Endometrium (tissue), 2 donors: ENCODE measurements at regions not wholly inside any gene's neighbourhood (a gene's known extent, or its start where the extent isn't known, plus 50 kb on each side); places are given as distances from the start of the nearest gene placed in this dataset.

Source experiments
- FAIRE-seq: peaks from 2 replicates; lab custom pipeline; 2012; peaks lifted over from hg19 to GRCh38; lab: Jason Lieb, UNC
- donor health status: control.
- donor health status: control.

GRCh38 chr18:56221195-56222065 lies 417.0 kb downstream of the TXNL1 start:
- no peak for FAIRE-seq

GRCh38 chr18:56217406-56217805 lies 421.0 kb downstream of the TXNL1 start:
- no peak for FAIRE-seq

GRCh38 chr18:56214706-56215105 lies 423.7 kb downstream of the TXNL1 start:
- FAIRE-seq = no peak

- FAIRE-seq = no peak
Measured at GRCh38 chr18:56210520-56210919, 427.9 kb downstream of the TXNL1 start.

DNA sequence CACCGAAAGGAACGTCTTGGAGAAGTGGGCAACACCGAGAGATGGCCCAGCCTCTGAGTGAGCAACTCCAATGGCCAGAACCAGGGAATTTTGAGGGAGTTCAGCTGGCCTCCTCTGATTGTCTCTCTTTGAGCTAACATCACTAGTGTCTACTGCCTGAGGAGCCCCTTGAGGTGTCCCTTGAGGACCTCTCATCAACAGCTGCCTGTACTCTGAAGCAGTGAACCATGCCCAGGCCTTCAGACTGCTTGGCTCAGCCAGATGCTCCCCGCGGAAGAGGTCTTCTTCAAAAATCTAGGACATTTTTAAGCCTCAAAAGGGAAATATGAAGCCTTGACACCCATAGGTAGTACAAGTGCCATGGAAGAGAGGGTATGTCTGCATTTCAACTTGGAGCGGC lies 430.4 kb downstream of the TXNL1 start:
- no peak for FAIRE-seq

DNA sequence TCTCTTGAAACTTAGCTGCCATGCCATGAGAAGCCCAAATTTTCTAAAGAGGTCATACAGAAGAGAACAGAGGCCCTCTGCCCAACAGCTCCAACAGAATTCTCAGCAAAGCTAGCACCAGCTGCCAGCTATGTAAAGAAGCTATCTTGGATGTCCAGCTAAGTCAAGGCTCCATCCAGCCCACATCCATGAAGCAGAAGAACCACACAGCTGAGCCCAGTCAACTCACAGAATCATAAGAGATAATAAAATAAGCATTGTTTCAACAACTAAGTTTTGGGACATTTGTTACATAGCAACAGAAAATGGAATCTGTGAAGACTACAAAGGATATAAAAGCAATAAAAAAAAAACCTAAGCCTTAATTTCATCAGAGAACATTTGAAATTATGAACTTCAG lies 434.3 kb downstream of the TXNL1 start:
- FAIRE-seq = no peak

DNA sequence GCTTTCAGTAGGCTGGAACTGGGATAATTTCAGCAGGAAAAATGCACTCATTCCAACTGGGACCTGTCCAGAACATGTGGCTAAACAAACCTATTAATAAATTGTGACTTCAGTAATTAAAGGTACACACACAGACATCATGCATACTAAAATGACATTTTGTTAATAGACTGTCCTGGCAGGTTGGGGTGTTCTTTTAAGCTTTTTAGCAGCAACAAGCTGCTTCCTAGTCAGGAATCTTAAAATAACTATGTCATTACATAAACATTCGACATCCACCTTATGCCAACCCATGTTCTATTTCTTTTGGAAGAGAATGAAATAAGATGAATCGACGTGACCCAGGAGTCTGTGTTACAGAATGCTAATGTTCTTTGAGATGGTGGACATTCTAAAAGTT lies 435.7 kb downstream of the TXNL1 start:
- no peak for FAIRE-seq

GRCh38 chr18:56200381-56200911 lies 437.9 kb downstream of the TXNL1 start:
- no peak for FAIRE-seq

DNA sequence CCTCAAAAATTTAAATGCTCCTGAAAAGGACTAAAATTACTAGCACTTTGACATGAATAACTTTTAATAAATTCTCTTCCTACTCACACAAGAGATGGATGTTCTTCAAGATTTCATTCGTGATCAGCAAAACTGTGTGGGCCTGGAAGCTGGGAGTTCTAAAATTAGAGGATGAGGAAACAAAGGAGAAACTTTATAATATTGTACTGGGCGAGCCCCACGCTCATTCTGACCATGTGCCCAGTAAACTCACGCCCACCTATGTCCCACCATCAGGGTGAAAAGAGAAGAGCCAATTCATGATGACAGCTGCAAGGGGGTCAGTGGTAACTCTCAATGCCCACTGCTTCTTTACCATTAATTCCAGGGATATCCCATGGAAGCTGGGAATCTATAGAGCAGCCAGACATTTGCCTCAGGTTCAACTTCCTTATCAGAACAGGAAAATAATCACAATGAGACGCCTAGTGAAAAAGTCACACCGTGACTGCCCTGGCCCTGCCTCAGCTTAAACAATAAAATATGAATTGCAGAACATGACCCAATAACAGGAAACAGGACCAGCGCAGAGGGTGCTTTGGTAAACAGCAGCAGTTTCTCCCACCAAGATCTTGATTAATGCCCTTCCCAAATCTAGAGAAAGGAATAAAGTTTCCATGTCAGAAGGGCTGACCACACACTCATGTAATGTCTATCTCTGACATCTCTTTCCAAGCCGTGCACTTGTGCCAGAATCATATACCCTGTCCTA lies 438.6 kb downstream of the TXNL1 start:
- no peak for FAIRE-seq

DNA sequence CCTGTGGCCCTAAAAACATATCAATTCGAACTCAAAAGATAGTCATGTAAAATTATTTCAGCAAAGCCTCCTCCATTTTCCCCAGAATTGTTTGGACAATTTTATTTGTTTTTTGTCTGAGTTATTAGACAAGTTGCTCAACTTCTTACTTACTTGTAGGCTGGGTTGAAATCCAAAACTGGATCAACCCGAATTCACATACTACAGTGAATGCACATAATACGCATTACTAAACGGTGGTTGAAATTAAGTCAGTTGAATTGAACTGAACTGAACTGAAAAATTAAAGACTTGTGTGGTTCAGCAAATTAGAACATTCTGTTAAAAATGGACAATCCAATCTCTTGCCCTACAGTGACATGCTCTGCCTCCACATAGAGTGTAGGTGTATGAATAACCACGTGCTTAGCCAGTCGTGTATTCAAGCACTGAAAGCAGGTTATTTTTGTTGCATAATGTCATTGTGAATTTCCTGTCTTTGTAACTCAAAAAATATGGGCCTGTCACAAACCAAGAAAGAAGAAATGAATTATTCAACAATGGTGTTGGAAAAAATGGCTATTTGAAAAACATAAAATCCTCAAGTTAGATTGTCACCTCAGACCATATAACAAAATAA lies 441.0 kb downstream of the TXNL1 start:
- FAIRE-seq = no peak

GRCh38 chr18:56196495-56197225 lies 441.7 kb downstream of the TXNL1 start:
- FAIRE-seq = no peak

- FAIRE-seq = no peak
Measured at GRCh38 chr18:56191334-56191733, 447.1 kb downstream of the TXNL1 start.

- no peak for FAIRE-seq
Measured at GRCh38 chr18:56189615-56190014, 448.8 kb downstream of the TXNL1 start.

DNA sequence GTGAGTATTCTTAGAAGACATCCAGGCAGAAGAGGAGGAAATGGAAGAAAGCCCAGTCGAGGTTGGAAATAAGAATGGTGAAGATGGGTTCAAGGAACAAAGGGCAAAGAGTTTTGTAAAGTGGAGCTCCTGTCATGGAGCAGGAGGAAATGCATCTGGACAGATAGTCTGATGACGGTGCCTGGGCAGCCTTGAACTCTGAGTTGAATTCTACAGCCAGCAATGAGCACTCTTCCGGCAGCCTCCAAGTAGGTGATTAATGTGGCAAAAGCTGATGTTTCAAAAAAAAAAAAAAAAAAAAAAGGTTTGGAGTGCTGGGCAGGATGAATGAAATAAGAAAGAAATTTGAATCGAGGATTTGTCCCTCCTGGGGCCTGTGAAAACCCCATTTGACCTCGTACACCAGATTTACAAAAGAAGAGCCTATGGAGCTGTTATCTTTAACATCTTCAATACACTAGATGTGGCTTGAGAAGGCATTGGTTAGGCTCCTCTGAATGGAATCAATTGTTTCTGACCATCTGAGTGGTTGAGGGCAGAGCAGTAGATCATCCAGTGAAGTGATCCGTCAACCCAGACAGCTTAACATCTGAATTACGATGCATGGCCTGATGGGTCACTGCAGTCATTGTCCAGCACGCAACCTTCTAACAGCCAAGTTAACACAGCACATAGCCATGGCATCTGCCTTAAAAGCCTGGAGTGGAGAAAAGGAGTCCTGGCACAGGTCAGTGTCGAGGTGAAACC lies 449.7 kb downstream of the TXNL1 start:
- no peak for FAIRE-seq

GRCh38 chr18:56186319-56186718 lies 452.1 kb downstream of the TXNL1 start:
- FAIRE-seq = no peak

DNA sequence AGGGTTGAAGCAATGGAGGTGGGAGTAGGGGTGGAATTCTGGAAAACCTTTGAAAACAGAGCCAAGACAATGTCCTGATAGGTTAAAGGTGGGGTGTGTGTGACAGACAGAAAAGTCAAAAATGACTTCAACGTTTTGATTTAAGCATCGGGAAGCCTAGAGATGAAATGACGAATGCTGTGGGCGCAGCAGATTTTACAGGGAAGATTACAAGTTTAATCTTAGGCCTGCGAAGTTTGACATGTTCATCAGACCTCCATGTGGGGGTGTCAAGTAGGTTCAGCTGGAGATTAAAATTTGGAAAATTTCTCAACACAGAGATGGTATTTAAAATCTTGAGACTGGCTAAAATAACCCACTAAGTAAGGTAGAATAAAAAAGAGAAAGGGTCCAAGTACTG lies 453.3 kb downstream of the TXNL1 start:
- no peak for FAIRE-seq

DNA sequence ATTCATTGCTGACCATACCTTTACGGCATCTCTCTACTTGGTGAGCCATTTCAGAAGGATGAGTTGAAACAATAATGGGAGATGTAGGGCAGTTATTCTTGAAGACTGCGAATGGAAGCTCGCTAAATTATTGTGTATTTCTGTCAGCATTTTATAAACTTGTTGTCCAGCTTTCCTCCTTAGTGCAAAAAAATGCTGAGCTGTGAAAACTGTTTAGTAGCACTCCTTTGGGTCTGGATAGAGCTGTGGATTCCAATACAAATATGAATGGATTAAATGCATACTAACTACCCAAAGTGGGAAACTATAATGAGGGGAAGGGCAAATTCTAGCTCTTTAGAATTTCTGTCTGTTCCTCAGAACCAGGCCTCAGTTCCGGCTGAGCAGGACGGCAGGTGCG lies 461.6 kb downstream of the TXNL1 start:
- no peak for FAIRE-seq

DNA sequence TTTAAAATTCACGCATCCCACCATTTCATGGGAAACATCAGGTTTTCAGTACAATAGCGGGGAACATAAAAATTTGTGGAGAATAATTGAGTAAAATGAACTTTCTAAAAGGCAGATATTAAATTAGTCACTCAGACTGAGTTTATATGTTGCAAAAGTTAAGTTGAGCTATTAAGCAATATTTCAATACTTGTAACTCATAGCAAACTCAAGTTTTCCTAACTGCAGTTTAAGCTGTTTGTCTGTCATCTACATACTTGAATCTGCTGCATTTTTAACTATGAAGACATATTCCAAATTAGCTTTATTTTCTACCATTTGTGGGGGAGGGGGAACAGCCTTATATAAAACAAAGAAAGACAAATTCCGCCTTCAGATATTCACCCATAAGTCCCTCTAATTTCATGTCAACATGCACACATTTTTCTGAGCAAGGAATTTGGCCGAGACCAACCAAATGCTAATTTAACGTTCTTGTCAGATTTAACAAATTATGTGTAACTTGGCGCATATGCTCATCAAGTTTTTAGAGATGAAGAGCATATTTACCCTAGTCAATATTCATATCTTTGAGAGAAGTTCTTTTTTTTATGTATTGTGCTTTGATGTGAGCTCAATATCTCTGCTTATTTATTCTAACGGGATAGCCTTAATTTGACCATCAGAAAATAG lies 462.9 kb downstream of the TXNL1 start:
- FAIRE-seq = no peak

DNA sequence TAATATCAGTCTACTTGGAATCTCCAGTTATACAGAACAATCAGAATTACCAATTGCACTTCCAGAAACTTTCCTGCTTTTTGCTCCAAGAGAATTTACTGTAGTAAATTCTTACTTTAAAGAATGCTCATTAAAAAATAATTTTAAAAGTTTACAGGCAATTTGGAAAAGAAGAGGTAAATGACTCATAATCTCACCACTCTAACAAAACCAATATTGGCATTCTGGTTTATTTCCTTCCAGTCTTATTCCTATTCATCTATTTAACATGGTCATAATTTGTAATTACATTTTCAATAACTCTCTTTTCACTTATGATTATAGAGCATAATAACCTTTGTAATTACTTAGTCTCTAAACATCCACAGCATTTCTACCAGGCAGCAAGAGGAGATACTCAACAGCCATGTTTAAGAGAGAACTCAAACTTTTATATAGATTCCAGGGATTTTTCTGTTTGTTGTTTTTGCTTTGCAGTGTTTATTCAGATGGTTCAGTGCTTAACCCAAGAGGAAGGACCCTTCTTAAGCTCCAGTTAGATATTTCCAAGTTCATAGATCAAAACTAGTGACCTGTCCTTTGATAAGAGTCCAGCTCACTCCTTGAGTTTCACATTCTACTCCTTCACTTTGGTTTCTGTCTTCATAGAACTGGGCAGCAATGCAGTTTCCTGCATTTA lies 464.7 kb downstream of the TXNL1 start:
- no peak for FAIRE-seq

GRCh38 chr18:56172527-56172926 lies 465.9 kb downstream of the TXNL1 start:
- FAIRE-seq = no peak
